Mesendoderm (in vitro differentiated cells): ENCODE measurements at regions not wholly inside any gene's neighbourhood (a gene's known extent, or its start where the extent isn't known, plus 50 kb on each side); places are given as distances from the start of the nearest gene placed in this dataset.
A peak's percentile ranks its signal among the peaks of the same experiment; 100 is the strongest.

Experiments
- DNase-seq: peaks from one replicate; pipeline ENCODE4 v3.0.0; 2013
- H2AK5ac ChIP-seq: 2 replicates; pipeline ENCODE4 v1.6.1; 2013; ENCODE audit warnings: low read length, inconsistent platforms
- H2BK120ac ChIP-seq: 2 replicates; pipeline ENCODE4 v1.6.1; 2013; ENCODE audit warnings: low read depth, mild to moderate bottlenecking, low read length, moderate library complexity, mixed read lengths
- H2BK15ac ChIP-seq: replicated peaks from 2 replicates; pipeline ENCODE4 v1.6.1; 2013; ENCODE audit warnings: low read depth, mild to moderate bottlenecking, moderate library complexity
- H2BK5ac ChIP-seq: 2 replicates; pipeline ENCODE4 v1.6.1; 2013; ENCODE audit warnings: low read length, inconsistent platforms
- H3K18ac ChIP-seq: 2 replicates; pipeline ENCODE4 v1.6.1; 2013; ENCODE audit warnings: mild to moderate bottlenecking, low read length, mixed read lengths
- H3K23ac ChIP-seq: one replicate; pipeline ENCODE4 v1.6.1; 2013; ENCODE audit warnings: low read length
- H3K27ac ChIP-seq: 2 replicates; pipeline ENCODE4 v1.5.1; 2013; ENCODE audit warnings: low read depth, mild to moderate bottlenecking, inconsistent platforms, low read length, moderate library complexity
- H3K27me3 ChIP-seq: 2 replicates; pipeline ENCODE4 v1.6.1; 2013; ENCODE audit warnings: low read length, control low read depth, mild to moderate bottlenecking, inconsistent platforms; ENCODE audit not compliant: insufficient read depth, poor library complexity
- H3K36me3 ChIP-seq: 2 replicates; pipeline ENCODE4 v1.6.1; 2013; ENCODE audit warnings: low read length, inconsistent platforms; ENCODE audit not compliant: control insufficient read depth, insufficient read depth
- H3K4ac ChIP-seq: one replicate; pipeline ENCODE4 v1.6.1; 2013; ENCODE audit warnings: low read depth, mild to moderate bottlenecking, low read length, moderate library complexity
- H3K4me1 ChIP-seq: 2 replicates; pipeline ENCODE4 v1.6.1; 2013; ENCODE audit warnings: low read depth, low read length, inconsistent platforms; ENCODE audit not compliant: control insufficient read depth
- H3K4me2 ChIP-seq: 2 replicates; pipeline ENCODE4 v1.6.1; 2013; ENCODE audit warnings: low read length
- H3K4me3 ChIP-seq: 2 replicates; pipeline ENCODE4 v1.5.1; 2013; ENCODE audit warnings: mild to moderate bottlenecking, low read length
- H3K56ac ChIP-seq: one replicate; pipeline ENCODE4 v1.6.1; 2013; ENCODE audit warnings: low read length
- H3K79me1 ChIP-seq: 2 replicates; pipeline ENCODE4 v1.6.1; 2013; ENCODE audit warnings: low read length, inconsistent platforms
- H3K79me2 ChIP-seq: 2 replicates; pipeline ENCODE4 v1.6.1; 2013; ENCODE audit warnings: mild to moderate bottlenecking, low read length; ENCODE audit not compliant: control insufficient read depth, insufficient read depth
- H3K9ac ChIP-seq: 2 replicates; pipeline ENCODE4 v1.6.1; 2013; ENCODE audit warnings: low read length, inconsistent platforms
- H4K5ac ChIP-seq: one replicate; pipeline ENCODE4 v1.6.1; 2013; ENCODE audit warnings: low read length
- H4K8ac ChIP-seq: one replicate; pipeline ENCODE4 v1.6.1; 2013; ENCODE audit warnings: low read depth, mild to moderate bottlenecking, control low read depth, low read length, moderate library complexity
- WGBS: extraction: QIAGEN DNeasy Blood & Tissue Kit; methylation state at CpG from one replicate; pipeline ENCODE4 v1.1.7; 2013; ENCODE audit warnings: low lambda C conversion rate, missing lambda C conversion rate; ENCODE audit not compliant: insufficient coverage; ENCODE audit errors: extremely low coverage; 5-methylcytosine and 5-hydroxymethylcytosine counted together

- H3K23ac ChIP-seq: no peak overlapping the region
- no peak overlapping the region for H3K27ac ChIP-seq
- WGBS: no CpG with 5 or more reads among the region's 3 CpGs
- H3K4me1 ChIP-seq: no peaks in the 10 kb centered on the region
- no peak overlapping the region for H3K9ac ChIP-seq
- no peak overlapping the region for H3K4ac ChIP-seq
- H3K36me3 ChIP-seq: no peaks in the 10 kb centered on the region
- H3K18ac ChIP-seq: no peak overlapping the region
- no peaks in the 10 kb centered on the region for H3K27me3 ChIP-seq
- no peak overlapping the region for H2BK120ac ChIP-seq
- H3K56ac ChIP-seq: no peak overlapping the region
- no peak overlapping the region for H3K4me3 ChIP-seq
- H3K4me2 ChIP-seq: no peak overlapping the region
- no peak overlapping the region for H4K5ac ChIP-seq
- H3K79me1 ChIP-seq: no peaks in the 10 kb centered on the region
- H2BK15ac ChIP-seq: no peak overlapping the region
- H4K8ac ChIP-seq: no peak overlapping the region
- H2BK5ac ChIP-seq: no peak overlapping the region
- DNase-seq: peak; percentile 56
- no peaks in the 10 kb centered on the region for H3K79me2 ChIP-seq
- no peak overlapping the region for H2AK5ac ChIP-seq
Measured at GRCh38 chr17:72400863-72401262, 280.0 kb downstream of the SOX9 start.

DNA sequence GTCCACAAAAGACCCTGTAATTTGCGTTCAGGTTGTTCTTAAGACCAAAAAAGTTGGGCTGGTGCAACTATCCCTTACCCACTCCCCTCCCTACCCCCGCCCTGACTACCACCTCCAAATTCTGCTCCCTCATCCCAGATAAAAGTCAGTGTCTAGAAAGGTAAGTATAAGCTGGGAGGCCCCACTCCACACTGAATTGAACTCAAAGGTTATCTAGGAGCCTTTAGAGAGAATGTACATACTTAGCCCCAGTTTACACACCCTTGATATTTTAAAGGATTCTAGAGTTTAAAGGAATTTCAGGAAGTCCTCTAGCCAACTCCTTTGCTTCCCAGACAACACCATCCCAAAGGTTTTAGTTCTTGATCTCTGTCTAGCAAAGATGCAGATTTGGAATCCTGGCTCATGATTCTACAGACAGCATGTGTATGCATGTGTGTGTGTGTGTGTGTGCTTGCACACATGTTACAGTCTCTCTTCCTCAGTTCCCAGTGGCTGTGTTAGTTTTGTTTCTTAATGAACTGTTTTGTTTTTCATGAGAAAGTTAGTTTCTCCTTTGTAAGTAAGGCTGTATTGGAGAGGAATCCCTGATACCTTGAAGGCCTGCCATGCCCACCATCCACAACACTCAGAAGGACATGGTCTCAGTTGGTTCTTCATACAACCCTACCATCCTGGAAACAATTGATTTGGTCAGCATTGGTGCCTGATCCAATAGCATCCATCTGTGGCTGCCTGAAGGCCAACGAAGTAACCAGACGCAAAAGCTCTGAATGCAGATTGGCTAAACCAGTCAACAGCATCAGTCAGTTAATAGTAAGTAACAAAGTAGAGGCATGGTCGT lies 281.3 kb downstream of the SOX9 start:
- Histone ChIP-seq H3K56ac (no peak overlapping the region), H3K79me1 (no peaks in the 10 kb centered on the region), H4K8ac (no peak overlapping the region), H3K79me2 (no peaks in the 10 kb centered on the region), H3K4me1 (peaks cover 2% of the 10 kb centered on the region), H2BK5ac (no peak overlapping the region), H3K18ac (no peak overlapping the region), H3K27me3 (no peaks in the 10 kb centered on the region), H4K5ac (no peak overlapping the region), H2BK120ac (no peak overlapping the region), H3K4ac (no peak overlapping the region), H3K23ac (no peak overlapping the region), H3K9ac (no peak overlapping the region), H3K27ac (no peak overlapping the region), H3K4me2 (no peak overlapping the region), H3K36me3 (no peaks in the 10 kb centered on the region), H2AK5ac (no peak overlapping the region), H2BK15ac (no peak overlapping the region), H3K4me3 (no peak overlapping the region)
- DNase-seq: no peak
- no CpG with 5 or more reads among the region's 5 CpGs for WGBS

- H3K79me2 ChIP-seq: no peaks in the 10 kb centered on the region
- no peaks in the 10 kb centered on the region for H3K79me1 ChIP-seq
- no peak overlapping the region for H3K4ac ChIP-seq
- H3K4me2 ChIP-seq: no peak overlapping the region
- H2AK5ac ChIP-seq: no peak overlapping the region
- no peaks in the 10 kb centered on the region for H3K27me3 ChIP-seq
- H3K27ac ChIP-seq: no peak overlapping the region
- H4K8ac ChIP-seq: no peak overlapping the region
- peaks cover 2% of the 10 kb centered on the region for H3K4me1 ChIP-seq
- no peak overlapping the region for H2BK120ac ChIP-seq
- H3K18ac ChIP-seq: no peak overlapping the region
- H3K36me3 ChIP-seq: no peaks in the 10 kb centered on the region
- no peak for DNase-seq
- H3K56ac ChIP-seq: no peak overlapping the region
- no peak overlapping the region for H2BK5ac ChIP-seq
- no peak overlapping the region for H3K23ac ChIP-seq
- H4K5ac ChIP-seq: no peak overlapping the region
- no peak overlapping the region for H3K9ac ChIP-seq
- H2BK15ac ChIP-seq: no peak overlapping the region
- no CpG with 5 or more reads among the region's 5 CpGs for WGBS
- H3K4me3 ChIP-seq: no peak overlapping the region
Measured at GRCh38 chr17:72402727-72403210, 281.9 kb downstream of the SOX9 start.

- Histone ChIP-seq H2BK15ac (no peak overlapping the region), H3K4ac (no peak overlapping the region), H2AK5ac (no peak overlapping the region), H3K23ac (no peak overlapping the region), H2BK5ac (no peak overlapping the region), H4K5ac (no peak overlapping the region), H3K79me1 (no peaks in the 10 kb centered on the region), H3K56ac (no peak overlapping the region), H3K4me2 (no peak overlapping the region), H2BK120ac (no peak overlapping the region), H3K9ac (no peak overlapping the region), H3K18ac (no peak overlapping the region), H3K79me2 (no peaks in the 10 kb centered on the region), H3K27me3 (no peaks in the 10 kb centered on the region), H4K8ac (no peak overlapping the region), H3K4me1 (peaks cover 2% of the 10 kb centered on the region), H3K27ac (no peak overlapping the region), H3K36me3 (no peaks in the 10 kb centered on the region), H3K4me3 (no peak overlapping the region)
- WGBS: no CpG with 5 or more reads among the region's 7 CpGs
- no peak for DNase-seq
Measured at GRCh38 chr17:72403713-72404209, 282.9 kb downstream of the SOX9 start.

GRCh38 chr17:72404872-72405271 lies 284.1 kb downstream of the SOX9 start:
- no peak for DNase-seq
- H2AK5ac ChIP-seq: no peak overlapping the region
- H2BK120ac ChIP-seq: no peak overlapping the region
- H3K23ac ChIP-seq: no peak overlapping the region
- H3K56ac ChIP-seq: no peak overlapping the region
- H3K4me1 ChIP-seq: peaks cover 2% of the 10 kb centered on the region
- no peak overlapping the region for H3K4me2 ChIP-seq
- H2BK5ac ChIP-seq: no peak overlapping the region
- no peaks in the 10 kb centered on the region for H3K79me2 ChIP-seq
- no peaks in the 10 kb centered on the region for H3K79me1 ChIP-seq
- H3K4me3 ChIP-seq: no peak overlapping the region
- no peak overlapping the region for H3K9ac ChIP-seq
- no peak overlapping the region for H3K4ac ChIP-seq
- no CpG with 5 or more reads among the region's 4 CpGs for WGBS
- no peaks in the 10 kb centered on the region for H3K36me3 ChIP-seq
- H3K18ac ChIP-seq: no peak overlapping the region
- no peak overlapping the region for H3K27ac ChIP-seq
- H3K27me3 ChIP-seq: no peaks in the 10 kb centered on the region
- H2BK15ac ChIP-seq: no peak overlapping the region
- H4K8ac ChIP-seq: no peak overlapping the region
- H4K5ac ChIP-seq: no peak overlapping the region
